HepG2 (cell line): ENCODE measurements at regions not wholly inside any gene's neighbourhood (a gene's known extent, or its start where the extent isn't known, plus 50 kb on each side); places are given as distances from the start of the nearest gene placed in this dataset.

Source experiments
- ELF4 ChIP-seq: sonication (generic); formaldehyde crosslinking; IDR thresholded peaks from 2 replicates; pipeline ENCODE4 v1.5.0; 2020; ENCODE audit warnings: missing genetic modification reagents, mild to moderate bottlenecking, moderate library complexity, borderline replicate concordance
- JDP2 ChIP-seq: sonication (generic); formaldehyde crosslinking; IDR thresholded peaks from 2 replicates; pipeline ENCODE4 v1.8.1; 2022; ENCODE audit warnings: missing genetic modification reagents, borderline replicate concordance
- JUN ChIP-seq: sonication (generic); formaldehyde crosslinking; IDR thresholded peaks from 2 replicates; pipeline ENCODE4 v1.4.0; 2020; ENCODE audit warnings: mild to moderate bottlenecking, missing genetic modification reagents
- NR2F2 ChIP-seq: IDR thresholded peaks from 2 replicates; pipeline ENCODE4 v1.6.1; 2012; ENCODE audit warnings: low read depth, inconsistent platforms, borderline replicate concordance
- SATB2 ChIP-seq: sonication (generic); formaldehyde crosslinking; IDR thresholded peaks from 2 replicates; pipeline ENCODE4 v1.5.0; 2020; ENCODE audit warnings: missing genetic modification reagents
- SRSF9 ChIP-seq: fragments of 200-400 bp; formaldehyde crosslinking; IDR thresholded peaks from 2 replicates; pipeline ENCODE4 v1.6.1; 2018; ENCODE audit warnings: borderline replicate concordance, mild to moderate bottlenecking, low read depth, low read length; ENCODE audit not compliant: insufficient read depth, poor library complexity, severe bottlenecking
- ZBTB8A ChIP-seq: sonication (generic); formaldehyde crosslinking; IDR thresholded peaks from 2 replicates; pipeline ENCODE4 v1.4.0; 2020; ENCODE audit warnings: mild to moderate bottlenecking, low read depth, missing genetic modification reagents, borderline replicate concordance
- ZFP36 ChIP-seq: fragments of 150-350 bp; IDR thresholded peaks from 2 replicates; pipeline ENCODE4 v1.6.1; 2018; ENCODE audit warnings: borderline replicate concordance, low read length, low read depth; ENCODE audit not compliant: partially characterized antibody
- ZFP82 ChIP-seq: sonication (generic); formaldehyde crosslinking; IDR thresholded peaks from 2 replicates; pipeline ENCODE4 v1.5.1; 2020; ENCODE audit warnings: mild to moderate bottlenecking, missing genetic modification reagents, borderline replicate concordance
- ZNF501 ChIP-seq: sonication (generic); formaldehyde crosslinking; IDR thresholded peaks from 2 replicates; pipeline ENCODE4 v1.5.1; 2020; ENCODE audit warnings: mild to moderate bottlenecking, moderate library complexity, missing genetic modification reagents
- TF ChIP-seq, protein P1 (sequence below): sonication (generic); formaldehyde crosslinking; IDR thresholded peaks from 2 replicates; pipeline ENCODE4 v1.4.0; 2020; ENCODE audit warnings: missing genetic modification reagents
- TF ChIP-seq, protein P2 (sequence below): sonication (generic); formaldehyde crosslinking; IDR thresholded peaks from 2 replicates; pipeline ENCODE4 v1.9.0; 2022; ENCODE audit warnings: low read depth, missing genetic modification reagents
- TF ChIP-seq, protein P3 (sequence below): sonication (generic); formaldehyde crosslinking; IDR thresholded peaks from 2 replicates; pipeline ENCODE4 v1.5.0; 2020; ENCODE audit warnings: missing genetic modification reagents

DNA sequence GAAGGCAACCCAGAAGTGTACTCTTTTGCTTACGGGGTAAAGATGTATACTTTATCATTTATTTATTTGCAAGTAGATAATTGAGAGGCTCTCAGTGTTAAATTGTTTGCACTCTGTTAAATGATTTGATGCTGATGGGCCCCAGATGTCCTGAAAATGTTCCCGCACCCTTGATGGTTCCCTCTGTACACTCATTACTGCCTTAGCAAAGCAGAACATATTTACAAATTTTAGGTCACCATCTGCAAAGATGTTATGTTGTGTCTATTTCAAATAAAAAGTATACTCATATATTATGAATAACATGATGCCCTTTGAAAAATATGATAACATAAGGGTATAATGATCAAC, 240.5 kb upstream of the SNX7 start (continued):
- TF ChIP-seq, protein P1, sequence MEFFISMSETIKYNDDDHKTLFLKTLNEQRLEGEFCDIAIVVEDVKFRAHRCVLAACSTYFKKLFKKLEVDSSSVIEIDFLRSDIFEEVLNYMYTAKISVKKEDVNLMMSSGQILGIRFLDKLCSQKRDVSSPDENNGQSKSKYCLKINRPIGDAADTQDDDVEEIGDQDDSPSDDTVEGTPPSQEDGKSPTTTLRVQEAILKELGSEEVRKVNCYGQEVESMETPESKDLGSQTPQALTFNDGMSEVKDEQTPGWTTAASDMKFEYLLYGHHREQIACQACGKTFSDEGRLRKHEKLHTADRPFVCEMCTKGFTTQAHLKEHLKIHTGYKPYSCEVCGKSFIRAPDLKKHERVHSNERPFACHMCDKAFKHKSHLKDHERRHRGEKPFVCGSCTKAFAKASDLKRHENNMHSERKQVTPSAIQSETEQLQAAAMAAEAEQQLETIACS (CRISPR knock-in tag) = no peak
- no peak for TF ChIP-seq ZNF501 (CRISPR knock-in tag)
- TF ChIP-seq, protein P2, sequence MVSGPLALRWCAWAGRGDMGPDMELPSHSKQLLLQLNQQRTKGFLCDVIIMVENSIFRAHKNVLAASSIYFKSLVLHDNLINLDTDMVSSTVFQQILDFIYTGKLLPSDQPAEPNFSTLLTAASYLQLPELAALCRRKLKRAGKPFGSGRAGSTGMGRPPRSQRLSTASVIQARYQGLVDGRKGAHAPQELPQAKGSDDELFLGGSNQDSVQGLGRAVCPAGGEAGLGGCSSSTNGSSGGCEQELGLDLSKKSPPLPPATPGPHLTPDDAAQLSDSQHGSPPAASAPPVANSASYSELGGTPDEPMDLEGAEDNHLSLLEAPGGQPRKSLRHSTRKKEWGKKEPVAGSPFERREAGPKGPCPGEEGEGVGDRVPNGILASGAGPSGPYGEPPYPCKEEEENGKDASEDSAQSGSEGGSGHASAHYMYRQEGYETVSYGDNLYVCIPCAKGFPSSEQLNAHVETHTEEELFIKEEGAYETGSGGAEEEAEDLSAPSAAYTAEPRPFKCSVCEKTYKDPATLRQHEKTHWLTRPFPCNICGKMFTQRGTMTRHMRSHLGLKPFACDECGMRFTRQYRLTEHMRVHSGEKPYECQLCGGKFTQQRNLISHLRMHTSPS (CRISPR knock-in tag) = no peak
- TF ChIP-seq, protein P3, sequence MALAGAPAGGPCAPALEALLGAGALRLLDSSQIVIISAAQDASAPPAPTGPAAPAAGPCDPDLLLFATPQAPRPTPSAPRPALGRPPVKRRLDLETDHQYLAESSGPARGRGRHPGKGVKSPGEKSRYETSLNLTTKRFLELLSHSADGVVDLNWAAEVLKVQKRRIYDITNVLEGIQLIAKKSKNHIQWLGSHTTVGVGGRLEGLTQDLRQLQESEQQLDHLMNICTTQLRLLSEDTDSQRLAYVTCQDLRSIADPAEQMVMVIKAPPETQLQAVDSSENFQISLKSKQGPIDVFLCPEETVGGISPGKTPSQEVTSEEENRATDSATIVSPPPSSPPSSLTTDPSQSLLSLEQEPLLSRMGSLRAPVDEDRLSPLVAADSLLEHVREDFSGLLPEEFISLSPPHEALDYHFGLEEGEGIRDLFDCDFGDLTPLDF (CRISPR knock-in tag) = no peak
- no peak for TF ChIP-seq NR2F2
- no peak for TF ChIP-seq JDP2 (CRISPR knock-in tag)
- no peak for TF ChIP-seq ZFP36
- TF ChIP-seq JUN = no peak
- TF ChIP-seq ELF4 (CRISPR knock-in tag) = no peak
- TF ChIP-seq ZFP82 (CRISPR knock-in tag) = no peak
- no peak for TF ChIP-seq SRSF9
- TF ChIP-seq ZBTB8A (CRISPR knock-in tag) = no peak
- no peak for TF ChIP-seq SATB2 (CRISPR knock-in tag)
